Effector memory CD4-positive, alpha-beta T cell (primary cell): ENCODE measurements at regions not wholly inside any gene's neighbourhood (a gene's known extent, or its start where the extent isn't known, plus 50 kb on each side); places are given as distances from the start of the nearest gene placed in this dataset.

Experiments
- DNase-seq, 3 donors: peaks; one replicate each; pipeline ENCODE4 v3.0.0-alpha.2; 2020
- H3K27ac ChIP-seq: 2 replicates; pipeline ENCODE4 v1.7.0; 2013; ENCODE audit warnings: mild to moderate bottlenecking, low read length, moderate library complexity; ENCODE audit not compliant: insufficient read depth, poor library complexity, severe bottlenecking
- H3K27me3 ChIP-seq: replicated peaks from 2 replicates; pipeline ENCODE4 v1.7.0; 2013; ENCODE audit warnings: mild to moderate bottlenecking, low read length; ENCODE audit not compliant: insufficient read depth, control insufficient read depth, poor library complexity, severe bottlenecking
- H3K36me3 ChIP-seq: 2 replicates; pipeline ENCODE4 v1.7.0; 2013; ENCODE audit warnings: mild to moderate bottlenecking, low read length, moderate library complexity; ENCODE audit not compliant: control insufficient read depth, insufficient read depth
- H3K4me1 ChIP-seq: 2 replicates; pipeline ENCODE4 v1.7.0; 2013; ENCODE audit warnings: low read length, mild to moderate bottlenecking; ENCODE audit not compliant: control insufficient read depth, insufficient read depth, poor library complexity, severe bottlenecking
- H3K4me3 ChIP-seq: 2 replicates; pipeline ENCODE4 v1.7.0; 2013; ENCODE audit warnings: low read length, low read depth, mild to moderate bottlenecking; ENCODE audit not compliant: insufficient read depth, poor library complexity, severe bottlenecking
- H3K9me3 ChIP-seq: 2 replicates; pipeline ENCODE4 v1.7.0; 2013; ENCODE audit warnings: mild to moderate bottlenecking, low read length, moderate library complexity; ENCODE audit not compliant: control insufficient read depth

GRCh38 chr15:70556779-70557178 is 206.6 kb downstream of the UACA start:
- DNase-seq: no peak
- Histone ChIP-seq H3K4me1 (peaks cover 35% of the 10 kb centered on the region), H3K4me3 (no peak overlapping the region), H3K9me3 (no peaks in the 10 kb centered on the region), H3K27me3 (no peaks in the 10 kb centered on the region), H3K27ac (no peak overlapping the region), H3K36me3 (no peaks in the 10 kb centered on the region)

- Histone ChIP-seq H3K36me3 (no peaks in the 10 kb centered on the region), H3K4me3 (no peak overlapping the region), H3K9me3 (no peaks in the 10 kb centered on the region), H3K27ac (no peak overlapping the region), H3K27me3 (no peaks in the 10 kb centered on the region), H3K4me1 (peaks cover 31% of the 10 kb centered on the region)
- DNase-seq: no peak
These were observed 207.1 kb downstream of the UACA start for GRCh38 chr15:70556151-70556741.

GRCh38 chr15:70555713-70556112 is 207.6 kb downstream of the UACA start:
- H3K4me1 ChIP-seq: peaks cover 26% of the 10 kb centered on the region
- no peak overlapping the region for H3K4me3 ChIP-seq
- no peaks in the 10 kb centered on the region for H3K27me3 ChIP-seq
- H3K9me3 ChIP-seq: no peaks in the 10 kb centered on the region
- no peak overlapping the region for H3K27ac ChIP-seq
- DNase-seq: no peak
- no peaks in the 10 kb centered on the region for H3K36me3 ChIP-seq

- no peaks in the 10 kb centered on the region for H3K4me1 ChIP-seq
- no peak for DNase-seq
These were observed 215.4 kb downstream of the UACA start for GRCh38 chr15:70547846-70548487.

GRCh38 chr15:70545526-70545925 is 217.8 kb downstream of the UACA start:
- Histone ChIP-seq H3K4me1 (no peaks in the 10 kb centered on the region), H3K9me3 (no peaks in the 10 kb centered on the region), H3K36me3 (no peaks in the 10 kb centered on the region), H3K27me3 (no peaks in the 10 kb centered on the region), H3K27ac (no peak overlapping the region), H3K4me3 (no peak overlapping the region)
- no peak for DNase-seq

More at GRCh38 chr15:70547846-70548487, 215.4 kb downstream of the UACA start:
- no peak overlapping the region for H3K27ac ChIP-seq
- no peaks in the 10 kb centered on the region for H3K36me3 ChIP-seq
- H3K9me3 ChIP-seq: no peaks in the 10 kb centered on the region
- no peaks in the 10 kb centered on the region for H3K27me3 ChIP-seq
- no peak overlapping the region for H3K4me3 ChIP-seq

DNA sequence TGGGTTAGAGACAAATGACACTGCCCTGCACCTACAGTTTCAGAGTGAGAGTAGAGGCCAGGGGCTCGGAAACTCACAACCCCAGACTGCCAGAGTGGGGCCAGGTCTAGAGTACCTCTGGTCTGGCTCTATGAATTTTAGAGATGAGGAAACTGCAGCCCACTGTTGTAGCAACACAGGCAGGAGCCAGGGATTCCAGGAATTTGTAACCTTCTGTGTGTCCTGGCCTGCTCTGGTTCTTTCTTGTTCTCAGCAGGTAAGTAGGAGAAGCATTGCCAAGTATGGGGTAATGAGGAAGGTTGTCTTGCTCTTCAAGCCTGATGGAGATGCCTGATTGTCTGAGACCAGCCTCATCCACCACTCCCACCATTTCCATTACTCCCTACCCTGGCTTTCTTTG is 221.8 kb downstream of the UACA start:
- Histone ChIP-seq H3K36me3 (no peaks in the 10 kb centered on the region), H3K4me1 (peaks cover 2% of the 10 kb centered on the region), H3K4me3 (no peak overlapping the region), H3K27me3 (no peaks in the 10 kb centered on the region), H3K27ac (no peak overlapping the region), H3K9me3 (no peaks in the 10 kb centered on the region)
- no peak for DNase-seq

DNA sequence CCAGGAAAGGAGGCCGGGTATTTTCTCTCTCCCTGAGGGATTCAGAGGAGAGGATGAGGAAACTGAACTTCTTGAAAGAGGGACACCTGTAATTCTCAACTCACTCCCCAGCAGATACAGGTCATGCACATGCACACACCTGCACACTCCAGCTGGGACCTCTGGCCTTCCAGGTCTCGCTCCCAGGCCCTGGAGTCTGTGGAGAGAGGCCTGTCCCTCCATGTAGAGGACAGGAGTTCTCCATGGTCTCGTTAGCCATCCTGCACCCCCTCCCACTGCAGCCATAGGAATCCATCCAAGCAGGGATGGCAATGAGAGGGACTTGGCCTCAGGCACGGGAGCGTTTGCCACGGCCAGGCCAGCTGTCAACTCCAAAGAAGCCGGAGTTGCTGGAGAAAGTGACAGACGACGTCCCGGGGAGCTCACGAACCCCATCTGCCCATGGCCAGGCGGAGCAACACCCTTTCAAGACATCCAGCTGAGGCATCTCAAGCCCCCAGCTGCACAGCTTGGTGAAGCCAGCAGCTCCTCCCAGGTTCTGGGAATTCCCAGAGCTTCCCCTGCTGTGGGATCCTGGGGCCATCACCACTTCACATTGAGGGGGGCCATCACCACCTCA is 223.3 kb downstream of the UACA start:
- H3K36me3 ChIP-seq: no peaks in the 10 kb centered on the region
- no peak overlapping the region for H3K27ac ChIP-seq
- H3K9me3 ChIP-seq: no peaks in the 10 kb centered on the region
- H3K4me1 ChIP-seq: peaks cover 17% of the 10 kb centered on the region
- no peaks in the 10 kb centered on the region for H3K27me3 ChIP-seq
- DNase-seq: no peak
- no peak overlapping the region for H3K4me3 ChIP-seq

DNA sequence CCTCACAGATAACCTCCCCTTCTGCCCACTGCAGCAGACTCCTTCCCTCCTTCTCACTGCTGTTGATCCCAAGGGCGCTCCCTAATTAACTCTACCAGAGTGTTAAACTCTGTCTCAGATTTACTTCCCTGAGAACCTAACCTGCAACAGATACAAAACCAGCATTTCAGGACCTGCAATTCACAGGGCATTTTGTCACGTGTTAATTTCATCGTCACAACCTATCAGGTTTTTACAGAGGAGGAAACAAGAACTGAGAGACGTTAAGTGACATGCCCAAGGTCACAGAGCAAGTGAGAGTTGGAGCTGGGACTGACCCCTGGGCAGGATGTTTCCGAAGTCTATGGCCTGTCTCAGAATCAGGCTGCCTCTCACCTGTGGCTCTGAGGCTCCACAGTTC is 223.9 kb downstream of the UACA start:
- no peaks in the 10 kb centered on the region for H3K27me3 ChIP-seq
- H3K4me3 ChIP-seq: no peak overlapping the region
- H3K36me3 ChIP-seq: no peaks in the 10 kb centered on the region
- no peak for DNase-seq
- no peak overlapping the region for H3K27ac ChIP-seq
- no peaks in the 10 kb centered on the region for H3K9me3 ChIP-seq
- H3K4me1 ChIP-seq: peaks cover 23% of the 10 kb centered on the region

DNA sequence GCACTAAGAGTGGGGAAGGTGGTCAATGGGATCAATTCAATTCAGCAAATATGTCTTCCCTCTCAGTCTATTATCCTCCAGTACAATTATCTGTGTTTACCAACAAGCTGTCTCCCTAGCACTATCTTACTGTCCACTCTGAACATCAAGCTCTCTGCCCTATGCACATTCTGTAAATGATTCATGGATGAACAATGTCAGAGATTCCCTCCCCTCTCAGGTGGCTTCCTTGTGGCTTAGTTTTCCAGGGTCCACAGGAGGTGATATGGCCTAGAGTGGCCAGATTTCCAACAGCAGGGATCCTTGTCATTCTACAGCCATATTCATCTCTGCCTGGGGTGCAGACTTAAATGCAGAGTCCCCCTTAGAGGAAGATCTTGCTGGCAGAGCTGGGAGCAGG is 225.1 kb downstream of the UACA start:
- H3K27ac ChIP-seq: no peak overlapping the region
- H3K36me3 ChIP-seq: no peaks in the 10 kb centered on the region
- DNase-seq: no peak
- H3K4me1 ChIP-seq: peaks cover 26% of the 10 kb centered on the region
- no peaks in the 10 kb centered on the region for H3K27me3 ChIP-seq
- no peak overlapping the region for H3K4me3 ChIP-seq
- no peaks in the 10 kb centered on the region for H3K9me3 ChIP-seq

- Histone ChIP-seq H3K36me3 (no peaks in the 10 kb centered on the region), H3K4me1 (peaks cover 32% of the 10 kb centered on the region), H3K4me3 (peak overlapping the region; percentile 30), H3K27ac (peak overlapping the region; percentile 28), H3K9me3 (no peaks in the 10 kb centered on the region), H3K27me3 (no peaks in the 10 kb centered on the region)
- no peak for DNase-seq
These were observed 227.4 kb downstream of the UACA start for GRCh38 chr15:70535955-70536338.
